ENCODE measurements at regions not wholly inside any gene's neighbourhood (a gene's known extent, or its start where the extent isn't known, plus 50 kb on each side); places are given as distances from the start of the nearest gene placed in this dataset.

- no peak overlapping the region for H3K4ac ChIP-seq (ENCODE audit: low read depth in 1 of 2, low read length in 2 of 2)
- no peak overlapping the region for H3K14ac ChIP-seq (ENCODE audit: low read length in 2 of 2)
- H3K36me3 ChIP-seq (ENCODE audit: control insufficient read depth in 1 of 2, insufficient read depth in 2 of 2, low read depth in 1 of 2, low read length in 2 of 2), result no peaks in the 10 kb centered on the region
- H3K4me1 ChIP-seq (ENCODE audit: control insufficient read depth, insufficient read depth, low read depth, low read length), result peaks cover 1% of the 10 kb centered on the region
- no peaks in the 10 kb centered on the region for H3K79me1 ChIP-seq (replicated peaks; ENCODE audit: low read length, poor library complexity, severe bottlenecking)
- H4K8ac ChIP-seq (ENCODE audit: low read length), result no peak overlapping the region
- no peak overlapping the region for H3K4me2 ChIP-seq (ENCODE audit: low read length, poor library complexity, severe bottlenecking)
- peaks cover 0 to 6% of the 10 kb centered on the region in 2 experiments for H3K27me3 ChIP-seq (ENCODE audit: control insufficient read depth in 1 of 2, insufficient read depth in 1 of 2, low read length in 2 of 2)
- H3K23ac ChIP-seq (ENCODE audit: low read length in 2 of 2), result no peak overlapping the region
- no peak overlapping the region for H2BK120ac ChIP-seq (ENCODE audit: low read depth, low read length)
- no peak overlapping the region for H3K18ac ChIP-seq (ENCODE audit: low read depth in 1 of 2, low read length in 2 of 2)
- peaks cover 2% of the 10 kb centered on the region for H3K9me3 ChIP-seq (ENCODE audit: control insufficient read depth, low read length)
- H4K91ac ChIP-seq (ENCODE audit: low read length), result no peak overlapping the region
- no peak overlapping the region for H3K9ac ChIP-seq (ENCODE audit: low read length)
- no peak overlapping the region for H3K27ac ChIP-seq (ENCODE audit: low read length, poor library complexity, severe bottlenecking)
- H2BK15ac ChIP-seq (ENCODE audit: low read depth, poor library complexity, severe bottlenecking), result no peak overlapping the region
- no peak overlapping the region for H2AK5ac ChIP-seq (ENCODE audit: low read length, severe bottlenecking)
- no peak for DNase-seq
- H2AFZ ChIP-seq (ENCODE audit: low read depth, low read length), result no peak overlapping the region
- no peak overlapping the region for H2BK5ac ChIP-seq (ENCODE audit: low read depth, low read length, poor library complexity, severe bottlenecking)
- H2BK12ac ChIP-seq (ENCODE audit: low read length in 2 of 2), result no peak overlapping the region
- no peak overlapping the region for H3K4me3 ChIP-seq (ENCODE audit: insufficient read depth in 1 of 2, low read depth in 1 of 2, low read length in 2 of 2)
- 80% methylated on average over 4 of the region's 4 CpGs for WGBS
Observed at GRCh38 chr2:168401048-168401556, 55.0 kb upstream of the CERS6 start.

- no peak for DNase-seq
- Histone ChIP-seq H3K14ac (ENCODE audit: low read length in 2 of 2) (no peak overlapping the region), H2AK5ac (ENCODE audit: low read length, severe bottlenecking) (no peak overlapping the region), H3K23ac (ENCODE audit: low read length in 2 of 2) (no peak overlapping the region), H3K27ac (ENCODE audit: low read length, poor library complexity, severe bottlenecking) (no peak overlapping the region), H2AFZ (ENCODE audit: low read depth, low read length) (no peak overlapping the region), H3K18ac (ENCODE audit: low read depth in 1 of 2, low read length in 2 of 2) (no peak overlapping the region), H3K4me3 (ENCODE audit: insufficient read depth in 1 of 2, low read depth in 1 of 2, low read length in 2 of 2) (no peak overlapping the region), H2BK120ac (ENCODE audit: low read depth, low read length) (no peak overlapping the region), H3K9ac (ENCODE audit: low read length) (no peak overlapping the region), H3K4me1 (ENCODE audit: control insufficient read depth, insufficient read depth, low read depth, low read length) (peaks cover 1% of the 10 kb centered on the region), H4K91ac (ENCODE audit: low read length) (no peak overlapping the region), H4K8ac (ENCODE audit: low read length) (no peak overlapping the region), H2BK5ac (ENCODE audit: low read depth, low read length, poor library complexity, severe bottlenecking) (no peak overlapping the region), H2BK15ac (ENCODE audit: low read depth, poor library complexity, severe bottlenecking) (no peak overlapping the region), H3K36me3 (ENCODE audit: control insufficient read depth in 1 of 2, insufficient read depth in 2 of 2, low read depth in 1 of 2, low read length in 2 of 2) (no peaks in the 10 kb centered on the region), H3K9me3 (ENCODE audit: control insufficient read depth, low read length) (peaks cover 2% of the 10 kb centered on the region), H2BK12ac (ENCODE audit: low read length in 2 of 2) (no peak overlapping the region), H3K79me1 (replicated peaks; ENCODE audit: low read length, poor library complexity, severe bottlenecking) (no peaks in the 10 kb centered on the region), H3K27me3 (ENCODE audit: control insufficient read depth in 1 of 2, insufficient read depth in 1 of 2, low read length in 2 of 2) (peaks cover 0 to 6% of the 10 kb centered on the region in 2 experiments), H3K4me2 (ENCODE audit: low read length, poor library complexity, severe bottlenecking) (no peak overlapping the region), H3K4ac (ENCODE audit: low read depth in 1 of 2, low read length in 2 of 2) (no peak overlapping the region)
- 81% methylated on average over 1 of the region's 1 CpG for WGBS
Observed at GRCh38 chr2:168401771-168402170, 54.3 kb upstream of the CERS6 start.

- no peak overlapping the region for H2AFZ ChIP-seq (ENCODE audit: low read depth, low read length)
- H3K18ac ChIP-seq (ENCODE audit: low read depth in 1 of 2, low read length in 2 of 2), result no peak overlapping the region
- no peak overlapping the region for H2AK5ac ChIP-seq (ENCODE audit: low read length, severe bottlenecking)
- H3K9ac ChIP-seq (ENCODE audit: low read length), result no peak overlapping the region
- H2BK120ac ChIP-seq (ENCODE audit: low read depth, low read length), result no peak overlapping the region
- no peak overlapping the region for H2BK12ac ChIP-seq (ENCODE audit: low read length in 2 of 2)
- no peak overlapping the region for H4K8ac ChIP-seq (ENCODE audit: low read length)
- no CpG with 5 or more reads among the region's 1 CpG for WGBS
- H3K9me3 ChIP-seq (ENCODE audit: control insufficient read depth, low read length), result peaks cover 2% of the 10 kb centered on the region
- H2BK5ac ChIP-seq (ENCODE audit: low read depth, low read length, poor library complexity, severe bottlenecking), result no peak overlapping the region
- H3K4ac ChIP-seq (ENCODE audit: low read depth in 1 of 2, low read length in 2 of 2), result no peak overlapping the region
- peaks cover 1% of the 10 kb centered on the region for H3K4me1 ChIP-seq (ENCODE audit: control insufficient read depth, insufficient read depth, low read depth, low read length)
- no peak overlapping the region for H3K14ac ChIP-seq (ENCODE audit: low read length in 2 of 2)
- no peaks in the 10 kb centered on the region for H3K79me1 ChIP-seq (replicated peaks; ENCODE audit: low read length, poor library complexity, severe bottlenecking)
- no peak overlapping the region for H3K4me2 ChIP-seq (ENCODE audit: low read length, poor library complexity, severe bottlenecking)
- H3K4me3 ChIP-seq (ENCODE audit: insufficient read depth in 1 of 2, low read depth in 1 of 2, low read length in 2 of 2), result no peak overlapping the region
- no peak for DNase-seq
- H2BK15ac ChIP-seq (ENCODE audit: low read depth, poor library complexity, severe bottlenecking), result no peak overlapping the region
- no peak overlapping the region for H3K23ac ChIP-seq (ENCODE audit: low read length in 2 of 2)
- H4K91ac ChIP-seq (ENCODE audit: low read length), result no peak overlapping the region
- H3K27ac ChIP-seq (ENCODE audit: low read length, poor library complexity, severe bottlenecking), result no peak overlapping the region
- H3K36me3 ChIP-seq (ENCODE audit: control insufficient read depth in 1 of 2, insufficient read depth in 2 of 2, low read depth in 1 of 2, low read length in 2 of 2), result no peaks in the 10 kb centered on the region
- peaks cover 0 to 6% of the 10 kb centered on the region in 2 experiments for H3K27me3 ChIP-seq (ENCODE audit: control insufficient read depth in 1 of 2, insufficient read depth in 1 of 2, low read length in 2 of 2)
Observed at GRCh38 chr2:168402531-168402930, 53.5 kb upstream of the CERS6 start.

GRCh38 chr2:168403736-168404135, 52.3 kb upstream of the CERS6 start:
- H3K9me3 ChIP-seq (ENCODE audit: control insufficient read depth, low read length), result peaks cover 2% of the 10 kb centered on the region
- H3K9ac ChIP-seq (ENCODE audit: low read length), result no peak overlapping the region
- H3K18ac ChIP-seq (ENCODE audit: low read depth in 1 of 2, low read length in 2 of 2), result no peak overlapping the region
- H2BK12ac ChIP-seq (ENCODE audit: low read length in 2 of 2), result no peak overlapping the region
- no peak overlapping the region for H3K4me3 ChIP-seq (ENCODE audit: insufficient read depth in 1 of 2, low read depth in 1 of 2, low read length in 2 of 2)
- H2BK15ac ChIP-seq (ENCODE audit: low read depth, poor library complexity, severe bottlenecking), result no peak overlapping the region
- no peak overlapping the region for H3K14ac ChIP-seq (ENCODE audit: low read length in 2 of 2)
- H4K8ac ChIP-seq (ENCODE audit: low read length), result no peak overlapping the region
- DNase-seq, result no peak
- no peaks in the 10 kb centered on the region for H3K36me3 ChIP-seq (ENCODE audit: control insufficient read depth in 1 of 2, insufficient read depth in 2 of 2, low read depth in 1 of 2, low read length in 2 of 2)
- H2BK5ac ChIP-seq (ENCODE audit: low read depth, low read length, poor library complexity, severe bottlenecking), result no peak overlapping the region
- H3K27ac ChIP-seq (ENCODE audit: low read length, poor library complexity, severe bottlenecking), result no peak overlapping the region
- peaks cover 0 to 6% of the 10 kb centered on the region in 2 experiments for H3K27me3 ChIP-seq (ENCODE audit: control insufficient read depth in 1 of 2, insufficient read depth in 1 of 2, low read length in 2 of 2)
- H3K4me1 ChIP-seq (ENCODE audit: control insufficient read depth, insufficient read depth, low read depth, low read length), result peaks cover 1% of the 10 kb centered on the region
- H3K4ac ChIP-seq (ENCODE audit: low read depth in 1 of 2, low read length in 2 of 2), result no peak overlapping the region
- no peak overlapping the region for H3K4me2 ChIP-seq (ENCODE audit: low read length, poor library complexity, severe bottlenecking)
- no peak overlapping the region for H2AFZ ChIP-seq (ENCODE audit: low read depth, low read length)
- H2AK5ac ChIP-seq (ENCODE audit: low read length, severe bottlenecking), result no peak overlapping the region
- H3K79me1 ChIP-seq (replicated peaks; ENCODE audit: low read length, poor library complexity, severe bottlenecking), result no peaks in the 10 kb centered on the region
- WGBS, result 50% methylated on average over 1 of the region's 2 CpGs
- H3K23ac ChIP-seq (ENCODE audit: low read length in 2 of 2), result no peak overlapping the region
- H2BK120ac ChIP-seq (ENCODE audit: low read depth, low read length), result no peak overlapping the region
- H4K91ac ChIP-seq (ENCODE audit: low read length), result no peak overlapping the region
